Endodermal cell (in vitro differentiated cells): ENCODE measurements at regions not wholly inside any gene's neighbourhood (a gene's known extent, or its start where the extent isn't known, plus 50 kb on each side); places are given as distances from the start of the nearest gene placed in this dataset.

Experiments
- DNase-seq: peaks from one replicate; pipeline ENCODE4 v3.0.0-alpha.2; 2017
- H3K27ac ChIP-seq: 2 replicates; pipeline ENCODE4 v1.5.1; 2013; ENCODE audit warnings: mild to moderate bottlenecking, low read depth, low read length, moderate library complexity
- H3K27me3 ChIP-seq: 2 replicates; pipeline ENCODE4 v1.6.1; 2013; ENCODE audit warnings: mild to moderate bottlenecking, low read length, moderate library complexity; ENCODE audit not compliant: insufficient read depth, control insufficient read depth, poor library complexity, severe bottlenecking
- H3K36me3 ChIP-seq: 2 replicates; pipeline ENCODE4 v1.7.0; 2013; ENCODE audit warnings: mild to moderate bottlenecking, low read length, moderate library complexity; ENCODE audit not compliant: control insufficient read depth, insufficient read depth
- H3K4me1 ChIP-seq: one replicate; pipeline ENCODE4 v1.7.0; 2013; ENCODE audit warnings: low read length; ENCODE audit not compliant: control insufficient read depth, insufficient read depth
- H3K4me3 ChIP-seq: 2 replicates; pipeline ENCODE4 v1.5.1; 2013; ENCODE audit warnings: mild to moderate bottlenecking, low read length, moderate library complexity
- H3K9ac ChIP-seq: 2 replicates; pipeline ENCODE4 v1.6.1; 2013; ENCODE audit warnings: mild to moderate bottlenecking, low read length, moderate library complexity; ENCODE audit not compliant: poor library complexity, severe bottlenecking; ENCODE audit errors: extremely low read depth
- H3K9me3 ChIP-seq: 2 replicates; pipeline ENCODE4 v1.6.1; 2013; ENCODE audit warnings: mild to moderate bottlenecking, low read length, moderate library complexity; ENCODE audit not compliant: control insufficient read depth
- H3K27ac Mint-ChIP-seq: 2 replicates; pipeline ENCODE4 v1.8.0; 2020; ENCODE audit warnings: mixed read lengths
- H3K27me3 Mint-ChIP-seq: 2 replicates; pipeline ENCODE4 v1.8.0; 2021; ENCODE audit warnings: mild to moderate bottlenecking, mixed read lengths; ENCODE audit not compliant: insufficient read depth
- H3K36me3 Mint-ChIP-seq: 2 replicates; pipeline ENCODE4 v1.8.0; 2020; ENCODE audit warnings: low read depth, mixed read lengths
- H3K4me1 Mint-ChIP-seq: 2 replicates; pipeline ENCODE4 v1.8.0; 2020; ENCODE audit warnings: mixed read lengths
- H3K4me3 Mint-ChIP-seq: 2 replicates; pipeline ENCODE4 v1.8.0; 2020; ENCODE audit warnings: mild to moderate bottlenecking, moderate library complexity, mixed read lengths
- H3K9me3 Mint-ChIP-seq: 2 replicates; pipeline ENCODE4 v1.8.0; 2020; ENCODE audit warnings: mild to moderate bottlenecking, mixed read lengths
- WGBS, 2 experiments: methylation state at CpG; one replicate each; pipeline versions ENCODE4 v1.1.5 to v1.1.7; 2013; ENCODE audit warnings: missing lambda C conversion rate in 2 of 2, mixed read lengths in 1 of 2; ENCODE audit not compliant: insufficient coverage in 1 of 2, insufficient read length in 1 of 2; 5-methylcytosine and 5-hydroxymethylcytosine counted together
- TF ChIP-seq, protein P1 (sequence below): fragments of 200-600 bp; sonication (generic); conservative IDR thresholded peaks from 2 replicates; pipeline ENCODE4 v1.5.0; 2021; ENCODE audit warnings: antibody characterized with exemption, mild to moderate bottlenecking

DNA sequence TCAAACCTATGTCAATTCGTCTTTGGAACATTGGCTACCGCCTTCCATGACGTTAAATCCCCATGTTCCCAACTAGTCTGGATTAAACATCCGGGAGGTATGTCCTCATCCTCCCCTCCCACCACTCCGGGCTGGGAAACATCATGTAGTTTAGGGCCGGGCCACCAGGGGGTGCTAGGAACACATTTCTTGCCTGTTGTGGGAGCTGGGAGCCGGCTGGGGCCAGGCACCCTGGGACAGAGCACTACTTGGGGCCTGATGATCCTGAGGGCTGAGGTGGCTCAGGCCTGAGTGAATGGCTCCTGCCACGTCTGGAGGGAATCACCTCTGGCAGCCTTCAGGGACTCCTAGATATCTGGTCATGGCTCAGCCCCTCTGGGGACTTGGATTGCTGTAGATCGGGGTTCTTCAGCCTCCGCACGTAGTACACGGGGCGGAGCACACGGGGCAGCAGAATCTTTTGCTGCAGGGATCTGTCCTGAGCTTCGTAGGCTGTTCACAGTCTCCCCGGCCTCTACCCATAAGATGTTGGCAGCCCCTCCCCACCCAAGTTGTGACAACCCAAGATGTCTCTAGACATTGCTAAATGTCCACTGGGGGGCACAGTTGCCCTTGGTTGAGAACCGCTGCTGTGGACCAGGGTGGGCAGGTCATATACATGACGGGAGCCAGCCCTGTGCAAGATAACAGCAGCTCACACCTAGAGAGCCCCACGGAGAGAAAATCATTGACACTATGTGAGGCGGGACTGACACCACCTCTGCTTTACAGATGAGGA lies 141.2 kb upstream of the ZNF716 start:
- Mint-ChIP-seq H3K36me3 (no peaks in the 10 kb centered on the region), H3K27ac (no peak overlapping the region), H3K9me3 (peaks cover 87% of the 10 kb centered on the region), H3K4me1 (no peaks in the 10 kb centered on the region), H3K4me3 (no peak overlapping the region), H3K27me3 (no peaks in the 10 kb centered on the region)
- 73 to 74% methylated on average over 17 to 20 of the region's 20 CpGs for WGBS, 2 experiments
- no peak overlapping the region for H3K4me3 ChIP-seq
- no peak overlapping the region for H3K27ac ChIP-seq
- H3K4me1 ChIP-seq, result no peaks in the 10 kb centered on the region
- TF ChIP-seq, protein P1, sequence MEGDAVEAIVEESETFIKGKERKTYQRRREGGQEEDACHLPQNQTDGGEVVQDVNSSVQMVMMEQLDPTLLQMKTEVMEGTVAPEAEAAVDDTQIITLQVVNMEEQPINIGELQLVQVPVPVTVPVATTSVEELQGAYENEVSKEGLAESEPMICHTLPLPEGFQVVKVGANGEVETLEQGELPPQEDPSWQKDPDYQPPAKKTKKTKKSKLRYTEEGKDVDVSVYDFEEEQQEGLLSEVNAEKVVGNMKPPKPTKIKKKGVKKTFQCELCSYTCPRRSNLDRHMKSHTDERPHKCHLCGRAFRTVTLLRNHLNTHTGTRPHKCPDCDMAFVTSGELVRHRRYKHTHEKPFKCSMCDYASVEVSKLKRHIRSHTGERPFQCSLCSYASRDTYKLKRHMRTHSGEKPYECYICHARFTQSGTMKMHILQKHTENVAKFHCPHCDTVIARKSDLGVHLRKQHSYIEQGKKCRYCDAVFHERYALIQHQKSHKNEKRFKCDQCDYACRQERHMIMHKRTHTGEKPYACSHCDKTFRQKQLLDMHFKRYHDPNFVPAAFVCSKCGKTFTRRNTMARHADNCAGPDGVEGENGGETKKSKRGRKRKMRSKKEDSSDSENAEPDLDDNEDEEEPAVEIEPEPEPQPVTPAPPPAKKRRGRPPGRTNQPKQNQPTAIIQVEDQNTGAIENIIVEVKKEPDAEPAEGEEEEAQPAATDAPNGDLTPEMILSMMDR, result peak; percentile 27
- H3K27me3 ChIP-seq, result no peaks in the 10 kb centered on the region
- H3K36me3 ChIP-seq, result no peaks in the 10 kb centered on the region
- peak; percentile 67 for DNase-seq
- H3K9me3 ChIP-seq, result peaks cover 80% of the 10 kb centered on the region
- no peak overlapping the region for H3K9ac ChIP-seq

DNA sequence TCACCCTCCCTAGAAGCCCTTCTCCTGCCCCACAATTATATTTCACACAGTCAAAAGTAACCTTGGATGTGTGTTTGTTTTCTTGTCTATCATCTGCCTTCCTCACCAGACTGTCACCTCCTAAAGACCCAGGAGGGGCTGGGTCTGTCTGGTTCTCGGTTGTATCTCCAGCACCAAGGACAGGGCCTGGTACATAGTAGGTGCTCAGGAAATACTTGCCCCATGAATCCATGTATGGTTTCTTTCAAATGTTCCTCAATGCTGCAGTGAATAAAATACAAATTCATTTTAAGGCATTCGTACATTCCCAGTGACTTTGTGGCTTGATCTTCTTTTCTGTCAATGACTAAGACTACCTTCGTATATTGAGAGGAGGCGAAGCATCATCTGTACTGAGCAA lies 122.9 kb upstream of the ZNF716 start:
- Histone ChIP-seq H3K36me3 (no peaks in the 10 kb centered on the region), H3K9ac (no peak overlapping the region), H3K9me3 (peaks cover 69% of the 10 kb centered on the region), H3K4me3 (no peak overlapping the region), H3K4me1 (no peaks in the 10 kb centered on the region), H3K27me3 (no peaks in the 10 kb centered on the region), H3K27ac (no peak overlapping the region)
- TF ChIP-seq, protein P1, result no peak
- peaks cover 95% of the 10 kb centered on the region for H3K9me3 Mint-ChIP-seq
- 57 to 89% methylated on average over 1 to 4 of the region's 4 CpGs for WGBS, 2 experiments
- DNase-seq, result no peak
- H3K4me3 Mint-ChIP-seq, result no peak overlapping the region
- peaks cover 2% of the 10 kb centered on the region for H3K36me3 Mint-ChIP-seq
- H3K27me3 Mint-ChIP-seq, result no peaks in the 10 kb centered on the region
- H3K4me1 Mint-ChIP-seq, result no peaks in the 10 kb centered on the region
- no peak overlapping the region for H3K27ac Mint-ChIP-seq

DNA sequence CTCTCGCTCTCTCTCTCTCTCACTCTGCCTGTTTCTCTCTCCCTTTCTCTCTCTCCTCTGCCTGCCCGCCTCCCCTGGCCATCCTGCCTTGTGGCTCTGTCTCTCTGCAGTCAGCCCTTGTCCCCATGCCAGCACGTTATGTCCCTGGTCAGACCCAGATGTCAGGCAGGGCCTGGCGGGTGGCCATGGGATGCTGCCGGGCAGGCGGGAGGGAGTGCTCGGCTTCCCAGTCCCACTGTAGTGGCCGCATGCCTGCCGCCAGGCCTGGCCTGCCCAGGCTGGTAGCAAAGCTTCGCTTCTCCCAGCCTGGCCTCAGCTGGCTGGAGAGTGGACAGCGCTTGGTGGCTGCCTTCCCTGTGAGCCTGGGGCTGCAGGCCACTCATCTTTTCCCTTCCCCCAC lies 121.5 kb upstream of the ZNF716 start:
- H3K27ac Mint-ChIP-seq, result no peak overlapping the region
- no peak overlapping the region for H3K4me3 Mint-ChIP-seq
- peaks cover 69% of the 10 kb centered on the region for H3K9me3 ChIP-seq
- no peaks in the 10 kb centered on the region for H3K36me3 ChIP-seq
- peaks cover 2% of the 10 kb centered on the region for H3K36me3 Mint-ChIP-seq
- DNase-seq, result no peak
- peaks cover 96% of the 10 kb centered on the region for H3K9me3 Mint-ChIP-seq
- 56 to 72% methylated on average over 2 to 11 of the region's 11 CpGs for WGBS, 2 experiments
- no peak overlapping the region for H3K9ac ChIP-seq
- H3K27me3 ChIP-seq, result no peaks in the 10 kb centered on the region
- no peaks in the 10 kb centered on the region for H3K27me3 Mint-ChIP-seq
- TF ChIP-seq, protein P1, result no peak
- H3K4me1 Mint-ChIP-seq, result no peaks in the 10 kb centered on the region
- no peak overlapping the region for H3K27ac ChIP-seq
- H3K4me3 ChIP-seq, result no peak overlapping the region
- H3K4me1 ChIP-seq, result no peaks in the 10 kb centered on the region
